GM12872 (cell line): ENCODE measurements at regions not wholly inside any gene's neighbourhood (a gene's known extent, or its start where the extent isn't known, plus 50 kb on each side); places are given as distances from the start of the nearest gene placed in this dataset.

ENCODE experiments used
- CTCF ChIP-seq: IDR thresholded peaks from 3 replicates; pipeline ENCODE4 v1.5.1; 2011; ENCODE audit warnings: low read depth, mild to moderate bottlenecking, low read length, moderate library complexity; ENCODE audit not compliant: insufficient read depth

GRCh38 chr2:117190856-117191559 lies 623.5 kb upstream of the DDX18 start:
- TF ChIP-seq CTCF: no peak

GRCh38 chr2:117195381-117195780 lies 619.1 kb upstream of the DDX18 start:
- TF ChIP-seq CTCF: no peak

- TF ChIP-seq CTCF: no peak
Observed at GRCh38 chr2:117199511-117199910, 615.0 kb upstream of the DDX18 start.

GRCh38 chr2:117212562-117212961 lies 601.9 kb upstream of the DDX18 start:
- TF ChIP-seq CTCF: no peak

- TF ChIP-seq CTCF: no peak
Observed at GRCh38 chr2:117217145-117217544, 597.3 kb upstream of the DDX18 start.

- TF ChIP-seq CTCF: no peak
Observed at GRCh38 chr2:117222809-117223208, 591.7 kb upstream of the DDX18 start.

GRCh38 chr2:117232305-117232704 lies 582.2 kb upstream of the DDX18 start:
- no peak for TF ChIP-seq CTCF
